HCT116 (cell line): ENCODE measurements at regions not wholly inside any gene's neighbourhood (a gene's known extent, or its start where the extent isn't known, plus 50 kb on each side); places are given as distances from the start of the nearest gene placed in this dataset.
"Not testable (repeated sequence)": the region's sequence is repeated elsewhere in the genome, so short reads cannot be mapped to it uniquely, and the experiment has no call there.

Experiments
- ATAC-seq: fragments of 200-7000 bp; cut with Tn5 transposase; 2 replicates; pipeline ENCODE4 v1.9.1; 2020; ENCODE audit warnings: mild to moderate bottlenecking, moderate library complexity
- BruUV-seq: library from RNA; stranded (reverse); fragments of 400-500 nt; replicated peaks from 2 replicates; lab custom pipeline; 2021; lab: Mats Ljungman, UMichigan
- CTCF ChIA-PET: fragments of 300-600 bp; sonication (Branson Sonifier 250); formaldehyde crosslinking; loops from one replicate; lab custom pipeline; 2021; ENCODE audit warnings: antibody characterized with exemption; lab: Charles Lee
- POLR2A ChIA-PET: fragments of 300-600, 350-600 bp; sonication (Branson Sonifier 250); formaldehyde crosslinking; loops from one replicate; lab custom pipeline; 2021; ENCODE audit warnings: antibody characterized with exemption; lab: Charles Lee
- RAD21 ChIA-PET, 2 experiments: fragments of 300-600 bp; sonication (Branson Sonifier 250); formaldehyde crosslinking; loops; one replicate each; lab custom pipeline; 2023; ENCODE audit warnings: low total read pairs in 2 of 2; ENCODE audit not compliant: uncharacterized antibody in 2 of 2, unreplicated experiment in 2 of 2, low non-redundant PET in 1 of 2; lab: Charles Lee
- DNase-seq: peaks from one replicate; pipeline ENCODE4 v3.0.0-alpha.2; 2010; ENCODE audit warnings: low read depth, low spot score
- H2AFZ ChIP-seq: fragments of 200-600 bp; shearing (Covaris generic), sonication (generic); 2 replicates; pipeline ENCODE4 v1.6.1; 2017; ENCODE audit warnings: low read depth, mixed run types, mixed read lengths, antibody characterized with exemption, low read length; ENCODE audit not compliant: poor library complexity, severe bottlenecking
- H3K27ac ChIP-seq: 2 replicates; pipeline ENCODE4 v1.5.1; 2012; ENCODE audit warnings: low read depth, low read length
- H3K27me3 ChIP-seq: fragments of 200-600 bp; sonication (generic); 2 replicates; pipeline ENCODE4 v1.6.1; 2016; ENCODE audit warnings: mixed run types, low read length, mixed read lengths; ENCODE audit not compliant: insufficient read depth
- H3K36me3 ChIP-seq, 2 experiments: fragments of 200-500 bp in 1 of 2; fragments of 200-600 bp in 1 of 2; sonication (Bioruptor generic) in 1 of 2; sonication (generic) in 1 of 2; 2 replicates each; pipeline versions ENCODE4 v1.5.1 to v1.6.1; 2014 to 2016; ENCODE audit warnings: low read length in 2 of 2, inconsistent platforms in 1 of 2, mixed read lengths in 1 of 2, mixed run types in 1 of 2; ENCODE audit not compliant: insufficient read depth in 2 of 2, control insufficient read depth in 1 of 2
- H3K4me1 ChIP-seq, 2 experiments: fragments of 200-600 bp in 1 of 2; sonication (generic) in 1 of 2; 2 replicates each; pipeline versions ENCODE4 v1.5.1 to v1.6.1; 2012 to 2017; ENCODE audit warnings: low read length in 2 of 2, inconsistent platforms in 1 of 2, mild to moderate bottlenecking in 1 of 2, mixed read lengths in 1 of 2, mixed run types in 1 of 2, moderate library complexity in 1 of 2; ENCODE audit not compliant: insufficient read depth in 2 of 2, control insufficient read depth in 1 of 2
- H3K4me2 ChIP-seq: fragments of 200-600 bp; sonication (generic); 2 replicates; pipeline ENCODE4 v1.6.1; 2017; ENCODE audit warnings: mixed run types, low read length, mixed read lengths
- H3K4me3 ChIP-seq, 2 experiments: fragments of 200-600 bp in 1 of 2; sonication (generic) in 1 of 2; replicated peaks in 1 of 2; 2 replicates each; pipeline ENCODE4 v1.5.1; 2011 to 2016; ENCODE audit warnings: low read length in 2 of 2, control low read depth in 1 of 2, low read depth in 1 of 2, mild to moderate bottlenecking in 1 of 2, mixed read lengths in 1 of 2, mixed run types in 1 of 2
- H3K79me2 ChIP-seq: fragments of 200-600 bp; sonication (generic); 2 replicates; pipeline ENCODE4 v1.6.1; 2017; ENCODE audit warnings: mild to moderate bottlenecking, mixed run types, low read length, moderate library complexity, mixed read lengths; ENCODE audit not compliant: insufficient read depth
- H3K9ac ChIP-seq: fragments of 200-600 bp; sonication (generic); 2 replicates; pipeline ENCODE4 v1.6.1; 2016; ENCODE audit warnings: low read length, mixed read lengths
- H3K9me2 ChIP-seq: fragments of 200-600 bp; sonication (generic), shearing (Covaris generic); 2 replicates; pipeline ENCODE4 v1.6.1; 2017; ENCODE audit warnings: mixed run types, mild to moderate bottlenecking, moderate library complexity; ENCODE audit not compliant: insufficient read depth
- H3K9me3 ChIP-seq, 2 experiments: fragments of 200-500 bp in 1 of 2; fragments of 200-600 bp in 1 of 2; sonication (Bioruptor generic) in 1 of 2; sonication (generic) in 1 of 2; 2 replicates each; pipeline ENCODE4 v1.6.1; 2014 to 2017; ENCODE audit warnings: low read length in 2 of 2, mixed read lengths in 2 of 2, inconsistent platforms in 1 of 2, low read depth in 1 of 2, mild to moderate bottlenecking in 1 of 2, mixed run types in 1 of 2, moderate library complexity in 1 of 2; ENCODE audit not compliant: control insufficient read depth in 1 of 2, insufficient read depth in 1 of 2
- H4K20me1 ChIP-seq: fragments of 200-600 bp; sonication (generic), shearing (Covaris generic); 2 replicates; pipeline ENCODE4 v1.6.1; 2017; ENCODE audit warnings: mixed run types, mild to moderate bottlenecking, moderate library complexity; ENCODE audit not compliant: insufficient read depth
- CTCF ChIP-seq, 3 experiments: fragments of 200-600 bp in 1 of 3; sonication (generic) in 1 of 3; IDR thresholded peaks in 2 of 3; conservative IDR thresholded peaks in 1 of 3; 2 replicates each; pipeline ENCODE4 v1.5.1; 2012 to 2017; ENCODE audit warnings: low read depth in 2 of 3, low read length in 2 of 3, antibody characterized with exemption in 1 of 3, borderline replicate concordance in 1 of 3, control low read depth in 1 of 3, mild to moderate bottlenecking in 1 of 3, mixed read lengths in 1 of 3, mixed run types in 1 of 3, moderate library complexity in 1 of 3; ENCODE audit not compliant: insufficient read depth in 1 of 3
- EGR1 ChIP-seq: IDR thresholded peaks from 2 replicates; pipeline ENCODE4 v1.6.1; 2012; ENCODE audit warnings: low read depth
- ELF1 ChIP-seq: IDR thresholded peaks from 2 replicates; pipeline ENCODE4 v1.6.1; 2012; ENCODE audit warnings: low read depth, borderline replicate concordance
- FOSL1 ChIP-seq: IDR thresholded peaks from 2 replicates; pipeline ENCODE4 v1.6.1; 2012; ENCODE audit warnings: low read depth
- JUND ChIP-seq: IDR thresholded peaks from 2 replicates; pipeline ENCODE4 v1.6.1; 2012
- MAX ChIP-seq: IDR thresholded peaks from 2 replicates; pipeline ENCODE4 v1.6.1; 2012
- POLR2A ChIP-seq: IDR thresholded peaks from 2 replicates; pipeline ENCODE4 v1.7.0; 2011; ENCODE audit warnings: borderline replicate concordance; ENCODE audit not compliant: insufficient read depth, insufficient read length; ENCODE audit errors: extremely low read depth
- TCF7L2 ChIP-seq: IDR thresholded peaks from 2 replicates; pipeline ENCODE4 v1.7.0; 2011; ENCODE audit warnings: borderline replicate concordance, inconsistent platforms; ENCODE audit not compliant: insufficient read depth, insufficient read length; ENCODE audit errors: extremely low read depth
- intact Hi-C: fragments of 100-400 bp; cut with micrococcal nuclease; formaldehyde crosslinking; loops from 2 replicates; pipeline ENCODE4 v1.10.0; 2022

GRCh38 chr15:62515696-62516395 lies 350.8 kb upstream of the C2CD4B start (continued):
- no peak for TF ChIP-seq CTCF (IDR thresholded peaks at IDR 0.05 in 2 of 3, conservative IDR thresholded peaks at IDR 0.05 in 1 of 3; ENCODE audit: borderline replicate concordance in 1 of 3, insufficient read depth in 1 of 3, low read depth in 2 of 3, low read length in 2 of 3)
- no peak for TF ChIP-seq FOSL1
- no peak for TF ChIP-seq ELF1
- no peak for TF ChIP-seq POLR2A

- ChIA-PET RAD21 (no interaction called here), POLR2A (no interaction called here), CTCF (no interaction called here)
- no peak overlapping the region for H3K27ac ChIP-seq
- TF ChIP-seq TCF7L2 (no peak), EGR1 (no peak), POLR2A (no peak), MAX (no peak), JUND (no peak), CTCF (IDR thresholded peaks at IDR 0.05 in 2 of 3, conservative IDR thresholded peaks at IDR 0.05 in 1 of 3; ENCODE audit: borderline replicate concordance in 1 of 3, insufficient read depth in 1 of 3, low read depth in 2 of 3, low read length in 2 of 3) (no peak), ELF1 (no peak)
- no peaks in the 10 kb centered on the region for H3K79me2 ChIP-seq
- no peaks in the 10 kb centered on the region for H4K20me1 ChIP-seq
- H3K4me3 ChIP-seq: no peak overlapping the region
- H3K4me2 ChIP-seq: no peak overlapping the region
- no peaks in the 10 kb centered on the region for H3K4me1 ChIP-seq
- DNase-seq (no peak), ATAC-seq (no peak)
- H3K9me3 ChIP-seq: no peaks in the 10 kb centered on the region
- H3K27me3 ChIP-seq: peaks cover 44% of the 10 kb centered on the region
- no peaks in the 10 kb centered on the region for H3K9me2 ChIP-seq
- H3K36me3 ChIP-seq: no peaks in the 10 kb centered on the region
- no peak overlapping the region for H3K9ac ChIP-seq
- intact Hi-C loops: no loop called here
- BruUV-seq: no TSS peak
- no peak overlapping the region for H2AFZ ChIP-seq
Measured at GRCh38 chr15:62517541-62517940, 352.5 kb upstream of the C2CD4B start.

GRCh38 chr15:62518666-62519065 lies 353.6 kb upstream of the C2CD4B start:
- H2AFZ ChIP-seq, H3K9me3 ChIP-seq, H3K4me3 ChIP-seq, H3K4me2 ChIP-seq, BruUV-seq, H3K9ac ChIP-seq, ATAC-seq, H3K27ac ChIP-seq, H3K9me2 ChIP-seq, POLR2A ChIA-PET, H4K20me1 ChIP-seq, H3K4me1 ChIP-seq, RAD21 ChIA-PET, H3K79me2 ChIP-seq, DNase-seq, intact Hi-C loops, CTCF ChIA-PET, H3K36me3 ChIP-seq: not testable (repeated sequence)
- H3K27me3 ChIP-seq: peaks cover 44% of the 10 kb centered on the region
